T-helper 1 cell treated with Interleukin-12 subunit alpha and Interleukin-12 subunit beta and Interleukin-4 antibody, amounts not matched to agents 30 μg/mL and 1 μg/mL, for 36 hours (primary cell): ENCODE measurements at regions not wholly inside any gene's neighbourhood (a gene's known extent, or its start where the extent isn't known, plus 50 kb on each side); places are given as distances from the start of the nearest gene placed in this dataset.
"Not testable (repeated sequence)": the region's sequence is repeated elsewhere in the genome, so short reads cannot be mapped to it uniquely, and the experiment has no call there.

ENCODE experiments used
- H3K27ac Mint-ChIP-seq: one replicate; pipeline ENCODE4 v1.8.0; 2021; ENCODE audit warnings: mild to moderate bottlenecking, mixed read lengths
- H3K27me3 Mint-ChIP-seq: one replicate; pipeline ENCODE4 v1.8.0; 2021; ENCODE audit warnings: low read depth, mixed read lengths
- H3K36me3 Mint-ChIP-seq: one replicate; pipeline ENCODE4 v1.8.0; 2021; ENCODE audit warnings: low read depth, mixed read lengths
- H3K4me1 Mint-ChIP-seq: one replicate; pipeline ENCODE4 v1.8.0; 2021; ENCODE audit warnings: low read depth, mixed read lengths
- H3K4me3 Mint-ChIP-seq: one replicate; pipeline ENCODE4 v1.8.0; 2021; ENCODE audit warnings: mild to moderate bottlenecking, moderate library complexity, mixed read lengths
- H3K9me3 Mint-ChIP-seq: one replicate; pipeline ENCODE4 v1.8.0; 2021; ENCODE audit warnings: mixed read lengths

- H3K4me3 Mint-ChIP-seq, result no peak overlapping the region
- H3K27ac Mint-ChIP-seq, result no peak overlapping the region
- H3K36me3 Mint-ChIP-seq, result peaks cover 56% of the 10 kb centered on the region
- peaks cover 33% of the 10 kb centered on the region for H3K9me3 Mint-ChIP-seq
- no peaks in the 10 kb centered on the region for H3K27me3 Mint-ChIP-seq
- peaks cover 44% of the 10 kb centered on the region for H3K4me1 Mint-ChIP-seq
Measured at GRCh38 chr6:149236589-149236988, 80.9 kb upstream of the TAB2 start.

- Mint-ChIP-seq H3K36me3 (peaks cover 55% of the 10 kb centered on the region), H3K4me3 (no peak overlapping the region), H3K4me1 (peaks cover 37% of the 10 kb centered on the region), H3K9me3 (peaks cover 39% of the 10 kb centered on the region), H3K27me3 (no peaks in the 10 kb centered on the region), H3K27ac (no peak overlapping the region)
Measured at GRCh38 chr6:149237464-149237863, 80.0 kb upstream of the TAB2 start.

- Mint-ChIP-seq H3K4me1 (peaks cover 22% of the 10 kb centered on the region), H3K9me3 (peaks cover 54% of the 10 kb centered on the region), H3K4me3 (no peak overlapping the region), H3K27ac (no peak overlapping the region), H3K36me3 (peaks cover 58% of the 10 kb centered on the region), H3K27me3 (no peaks in the 10 kb centered on the region)
Measured at GRCh38 chr6:149239573-149240209, 77.8 kb upstream of the TAB2 start.

GRCh38 chr6:149242883-149243282 lies 74.6 kb upstream of the TAB2 start:
- Mint-ChIP-seq H3K4me3 (no peak overlapping the region), H3K27ac (no peak overlapping the region), H3K9me3 (peaks cover 50% of the 10 kb centered on the region), H3K27me3 (no peaks in the 10 kb centered on the region), H3K36me3 (peaks cover 40% of the 10 kb centered on the region), H3K4me1 (peaks cover 27% of the 10 kb centered on the region)

GRCh38 chr6:149244105-149244504 lies 73.4 kb upstream of the TAB2 start:
- Mint-ChIP-seq H3K4me1 (peaks cover 33% of the 10 kb centered on the region), H3K9me3 (peaks cover 38% of the 10 kb centered on the region), H3K27me3 (no peaks in the 10 kb centered on the region), H3K27ac (no peak overlapping the region), H3K36me3 (peaks cover 30% of the 10 kb centered on the region), H3K4me3 (no peak overlapping the region)

GRCh38 chr6:149246691-149247384 lies 70.7 kb upstream of the TAB2 start:
- H3K4me3 Mint-ChIP-seq, result no peak overlapping the region
- no peaks in the 10 kb centered on the region for H3K27me3 Mint-ChIP-seq
- peaks cover 47% of the 10 kb centered on the region for H3K4me1 Mint-ChIP-seq
- peak overlapping the region; percentile 36 for H3K27ac Mint-ChIP-seq
- H3K9me3 Mint-ChIP-seq, result peaks cover 23% of the 10 kb centered on the region
- peaks cover 24% of the 10 kb centered on the region for H3K36me3 Mint-ChIP-seq

- Mint-ChIP-seq H3K36me3 (peaks cover 21% of the 10 kb centered on the region), H3K4me3 (no peak overlapping the region), H3K4me1 (peaks cover 46% of the 10 kb centered on the region), H3K27me3 (no peaks in the 10 kb centered on the region), H3K9me3 (peaks cover 19% of the 10 kb centered on the region), H3K27ac (peak overlapping the region; percentile 36)
Measured at GRCh38 chr6:149247385-149247763, 70.1 kb upstream of the TAB2 start.

- not testable (repeated sequence) for H3K27me3 Mint-ChIP-seq, H3K4me3 Mint-ChIP-seq, H3K27ac Mint-ChIP-seq
- Mint-ChIP-seq H3K36me3 (peaks cover 25% of the 10 kb centered on the region), H3K9me3 (peaks cover 19% of the 10 kb centered on the region), H3K4me1 (peaks cover 48% of the 10 kb centered on the region)
Measured at GRCh38 chr6:149248263-149248662, 69.2 kb upstream of the TAB2 start.

GRCh38 chr6:149248693-149249369 lies 68.7 kb upstream of the TAB2 start:
- Mint-ChIP-seq H3K27ac (peak overlapping the region; percentile 84), H3K4me3 (peak overlapping the region; percentile 80), H3K36me3 (peaks cover 20% of the 10 kb centered on the region), H3K9me3 (peaks cover 13% of the 10 kb centered on the region), H3K27me3 (no peaks in the 10 kb centered on the region), H3K4me1 (peaks cover 43% of the 10 kb centered on the region)

GRCh38 chr6:149249370-149250357 lies 67.8 kb upstream of the TAB2 start:
- H3K9me3 Mint-ChIP-seq, result peaks cover 8% of the 10 kb centered on the region
- H3K36me3 Mint-ChIP-seq, result peaks cover 16% of the 10 kb centered on the region
- peaks cover 45% of the 10 kb centered on the region for H3K4me1 Mint-ChIP-seq
- no peaks in the 10 kb centered on the region for H3K27me3 Mint-ChIP-seq
- peak overlapping the region; percentile 84 for H3K27ac Mint-ChIP-seq
- H3K4me3 Mint-ChIP-seq, result peak overlapping the region; percentile 80

- peaks cover 16% of the 10 kb centered on the region for H3K36me3 Mint-ChIP-seq
- H3K4me1 Mint-ChIP-seq, result peaks cover 42% of the 10 kb centered on the region
- H3K27me3 Mint-ChIP-seq, result no peaks in the 10 kb centered on the region
- no peak overlapping the region for H3K27ac Mint-ChIP-seq
- peaks cover 8% of the 10 kb centered on the region for H3K9me3 Mint-ChIP-seq
- H3K4me3 Mint-ChIP-seq, result peak overlapping the region; percentile 8
Measured at GRCh38 chr6:149250951-149251350, 66.6 kb upstream of the TAB2 start.

GRCh38 chr6:149252622-149253021 lies 64.9 kb upstream of the TAB2 start:
- Mint-ChIP-seq H3K9me3 (peaks cover 8% of the 10 kb centered on the region), H3K4me3 (no peak overlapping the region), H3K27ac (no peak overlapping the region), H3K4me1 (peaks cover 30% of the 10 kb centered on the region), H3K36me3 (peaks cover 16% of the 10 kb centered on the region), H3K27me3 (no peaks in the 10 kb centered on the region)

- Mint-ChIP-seq H3K9me3 (peaks cover 8% of the 10 kb centered on the region), H3K27ac (no peak overlapping the region), H3K36me3 (peaks cover 12% of the 10 kb centered on the region), H3K27me3 (no peaks in the 10 kb centered on the region), H3K4me1 (peaks cover 26% of the 10 kb centered on the region), H3K4me3 (no peak overlapping the region)
Measured at GRCh38 chr6:149254253-149254652, 63.3 kb upstream of the TAB2 start.

GRCh38 chr6:149259753-149260152 lies 57.8 kb upstream of the TAB2 start:
- H3K4me1 Mint-ChIP-seq, result peaks cover 32% of the 10 kb centered on the region
- H3K4me3 Mint-ChIP-seq, result no peak overlapping the region
- H3K9me3 Mint-ChIP-seq, result no peaks in the 10 kb centered on the region
- H3K27me3 Mint-ChIP-seq, result no peaks in the 10 kb centered on the region
- no peak overlapping the region for H3K27ac Mint-ChIP-seq
- H3K36me3 Mint-ChIP-seq, result peaks cover under 1% of the 10 kb centered on the region
